GM19351 (cell line): ENCODE measurements at regions not wholly inside any gene's neighbourhood (a gene's known extent, or its start where the extent isn't known, plus 50 kb on each side); places are given as distances from the start of the nearest gene placed in this dataset.

Experiments
- ATAC-seq: cut with Tn5 transposase; IDR thresholded peaks from one replicate; pipeline ENCODE4 v1.9.1; 2021; ENCODE audit warnings: mild to moderate bottlenecking, moderate library complexity; ENCODE audit not compliant: unreplicated experiment

- no peak for ATAC-seq
These were observed 171.9 kb upstream of the ZNF267 start for GRCh38 chr16:31701734-31702133.

- ATAC-seq: no peak
These were observed 170.8 kb upstream of the ZNF267 start for GRCh38 chr16:31702796-31703195.

GRCh38 chr16:31703526-31704128 is 170.0 kb upstream of the ZNF267 start:
- no peak for ATAC-seq

GRCh38 chr16:31704138-31704537 is 169.5 kb upstream of the ZNF267 start:
- no peak for ATAC-seq

GRCh38 chr16:31705371-31705770 is 168.2 kb upstream of the ZNF267 start:
- ATAC-seq: no peak

GRCh38 chr16:31706318-31706717 is 167.3 kb upstream of the ZNF267 start:
- ATAC-seq: no peak

GRCh38 chr16:31706925-31707324 is 166.7 kb upstream of the ZNF267 start:
- no peak for ATAC-seq

- ATAC-seq: no peak
These were observed 165.8 kb upstream of the ZNF267 start for GRCh38 chr16:31707743-31708335.

- no peak for ATAC-seq
These were observed 165.3 kb upstream of the ZNF267 start for GRCh38 chr16:31708348-31708747.

GRCh38 chr16:31709181-31709580 is 164.4 kb upstream of the ZNF267 start:
- no peak for ATAC-seq

GRCh38 chr16:31710134-31710533 is 163.5 kb upstream of the ZNF267 start:
- no peak for ATAC-seq

GRCh38 chr16:31710880-31711279 is 162.7 kb upstream of the ZNF267 start:
- ATAC-seq: no peak

- ATAC-seq: no peak
These were observed 162.2 kb upstream of the ZNF267 start for GRCh38 chr16:31711344-31711845.

- ATAC-seq: no peak
These were observed 161.5 kb upstream of the ZNF267 start for GRCh38 chr16:31712064-31712540.

- ATAC-seq: peak; percentile 93
These were observed 160.3 kb upstream of the ZNF267 start for GRCh38 chr16:31713071-31713944.

- no peak for ATAC-seq
These were observed 159.4 kb upstream of the ZNF267 start for GRCh38 chr16:31713945-31714902.

GRCh38 chr16:31714903-31715504 is 158.6 kb upstream of the ZNF267 start:
- ATAC-seq: no peak

- no peak for ATAC-seq
These were observed 157.7 kb upstream of the ZNF267 start for GRCh38 chr16:31715915-31716314.

- ATAC-seq: no peak
These were observed 154.6 kb upstream of the ZNF267 start for GRCh38 chr16:31718998-31719397.

GRCh38 chr16:31727553-31727952 is 146.1 kb upstream of the ZNF267 start:
- ATAC-seq: no peak
